ENCODE measurements at regions not wholly inside any gene's neighbourhood (a gene's known extent, or its start where the extent isn't known, plus 50 kb on each side); places are given as distances from the start of the nearest gene placed in this dataset.

GRCh38 chr11:70610566-70611565, 212.5 kb downstream of the CTTN start (continued):
- TF ChIP-seq ZNF12 (CRISPR knock-in tag; IDR thresholded peaks at IDR 0.05), result no peak
- no peak for TF ChIP-seq FOXO4 (CRISPR knock-in tag; IDR thresholded peaks at IDR 0.05)
- TF ChIP-seq TCF7L2 (IDR thresholded peaks at IDR 0.05; ENCODE audit: low read depth, low read length), result no peak

GRCh38 chr11:70611821-70612220, 213.5 kb downstream of the CTTN start:
- no peaks in the 10 kb centered on the region for H3K9me1 ChIP-seq (ENCODE audit: control insufficient read depth, insufficient read depth, low read length)
- no peaks in the 10 kb centered on the region for H3K79me2 ChIP-seq (ENCODE audit: control insufficient read depth, insufficient read depth, low read length)
- no peak overlapping the region for H3K4me2 ChIP-seq (ENCODE audit: insufficient read depth, low read length)
- ATAC-seq (no peak), FAIRE-seq (no peak), DNase-seq (ENCODE audit: extremely low read depth in 1 of 4, low spot score in 3 of 4) (no peak)
- BruUV-seq (replicated peaks), result no TSS peak
- no peaks in the 10 kb centered on the region for H3K36me3 ChIP-seq (ENCODE audit: control insufficient read depth, insufficient read depth, low read length)
- in situ Hi-C loops (cut with MboI), result no loop called here
- peaks cover 0 to 4% of the 10 kb centered on the region in 2 experiments; a peak in 2 of 5 replicates for H3K4me1 ChIP-seq (replicated peaks in 1 of 2; ENCODE audit: control insufficient read depth in 2 of 2, insufficient read depth in 2 of 2, low read length in 2 of 2)
- H3K27ac ChIP-seq (ENCODE audit: extremely low read depth, low read depth, low read length), result no peak overlapping the region
- CTCF ChIA-PET (ENCODE audit: low intra/inter-chr PET ratio), result no interaction called here
- POLR2A ChIA-PET, result no interaction called here
- no peak overlapping the region for H3K4me3 ChIP-seq
- no peak overlapping the region for H3K9ac ChIP-seq (ENCODE audit: insufficient read depth in 1 of 2, low read depth in 2 of 2, low read length in 2 of 2)
- H3K27me3 ChIP-seq (ENCODE audit: control insufficient read depth in 2 of 2, insufficient read depth in 2 of 2, low read length in 2 of 2), result peaks cover 16 to 73% of the 10 kb centered on the region in 2 experiments
- peaks cover 9% of the 10 kb centered on the region; the same call in 1 of the 2 replicates for H4K20me1 ChIP-seq (replicated peaks; ENCODE audit: control insufficient read depth, insufficient read depth, low read length)
- TF ChIP-seq FOXJ2 (tag; IDR thresholded peaks at IDR 0.05) (no peak), KLF6 (CRISPR knock-in tag; IDR thresholded peaks at IDR 0.05; ENCODE audit: borderline replicate concordance) (no peak), CLOCK (CRISPR knock-in tag; IDR thresholded peaks at IDR 0.05; ENCODE audit: borderline replicate concordance) (no peak), PTBP1 (IDR thresholded peaks at IDR 0.05; ENCODE audit: low read depth, low read length) (no peak), MIER1 (IDR thresholded peaks at IDR 0.05; ENCODE audit: low read depth) (no peak), RB1 (IDR thresholded peaks at IDR 0.05; ENCODE audit: low read depth) (no peak), ZNF354B (CRISPR knock-in tag; IDR thresholded peaks at IDR 0.05) (no peak)
- WGBS (ENCODE audit: insufficient coverage, low coverage, missing lambda C conversion rate), result 0% methylated on average over 4 of the region's 14 CpGs
- no peak overlapping the region for H2AFZ ChIP-seq (ENCODE audit: low read depth, low read length)
- H3K9me3 ChIP-seq (replicated peaks; ENCODE audit: control insufficient read depth, insufficient read depth, low read depth, low read length), result no peaks in the 10 kb centered on the region
- intact Hi-C loops (cut with micrococcal nuclease), result no loop called here

Measured in K562 (cell line).